ENCODE measurements at regions not wholly inside any gene's neighbourhood (a gene's known extent, or its start where the extent isn't known, plus 50 kb on each side); places are given as distances from the start of the nearest gene placed in this dataset.

DNA sequence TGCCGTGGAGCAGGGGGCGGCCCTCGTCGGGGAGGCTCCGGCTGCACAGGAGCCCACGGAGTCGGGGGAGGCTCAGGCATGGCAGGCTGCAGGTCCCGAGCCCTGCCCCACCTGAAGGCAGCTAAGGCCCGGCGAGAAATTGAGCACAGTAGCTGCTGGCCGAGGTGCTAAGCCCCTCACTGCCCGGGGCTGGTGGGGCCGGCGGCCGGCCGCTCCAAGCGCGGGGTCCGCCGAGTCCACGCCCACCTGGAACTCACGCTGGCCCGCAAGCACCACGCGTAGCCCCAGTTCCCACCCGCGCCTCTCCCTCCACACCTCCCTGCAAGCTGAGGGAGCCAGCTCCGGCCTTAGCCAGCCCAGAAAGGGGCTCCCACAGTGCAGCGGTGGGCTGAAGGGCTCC, 589.4 kb downstream of the PPP4R3C start:
- no peak for TF ChIP-seq MYC (IDR thresholded peaks at IDR 0.05; ENCODE audit: insufficient read depth, insufficient read length, insufficient replicate concordance, low read length, severe bottlenecking)
- TF ChIP-seq ZNF274 (IDR thresholded peaks at IDR 0.05; ENCODE audit: insufficient read depth, insufficient read length): no peak
- TF ChIP-seq, protein P1, sequence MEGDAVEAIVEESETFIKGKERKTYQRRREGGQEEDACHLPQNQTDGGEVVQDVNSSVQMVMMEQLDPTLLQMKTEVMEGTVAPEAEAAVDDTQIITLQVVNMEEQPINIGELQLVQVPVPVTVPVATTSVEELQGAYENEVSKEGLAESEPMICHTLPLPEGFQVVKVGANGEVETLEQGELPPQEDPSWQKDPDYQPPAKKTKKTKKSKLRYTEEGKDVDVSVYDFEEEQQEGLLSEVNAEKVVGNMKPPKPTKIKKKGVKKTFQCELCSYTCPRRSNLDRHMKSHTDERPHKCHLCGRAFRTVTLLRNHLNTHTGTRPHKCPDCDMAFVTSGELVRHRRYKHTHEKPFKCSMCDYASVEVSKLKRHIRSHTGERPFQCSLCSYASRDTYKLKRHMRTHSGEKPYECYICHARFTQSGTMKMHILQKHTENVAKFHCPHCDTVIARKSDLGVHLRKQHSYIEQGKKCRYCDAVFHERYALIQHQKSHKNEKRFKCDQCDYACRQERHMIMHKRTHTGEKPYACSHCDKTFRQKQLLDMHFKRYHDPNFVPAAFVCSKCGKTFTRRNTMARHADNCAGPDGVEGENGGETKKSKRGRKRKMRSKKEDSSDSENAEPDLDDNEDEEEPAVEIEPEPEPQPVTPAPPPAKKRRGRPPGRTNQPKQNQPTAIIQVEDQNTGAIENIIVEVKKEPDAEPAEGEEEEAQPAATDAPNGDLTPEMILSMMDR (IDR thresholded peaks at IDR 0.05 in 2 of 3, conservative IDR thresholded peaks at IDR 0.05 in 1 of 3; ENCODE audit: control insufficient read depth in 2 of 3, extremely low read depth in 1 of 3, insufficient read depth in 1 of 3, low read depth in 3 of 3, low read length in 3 of 3): no peak
- TF ChIP-seq, protein P2, sequence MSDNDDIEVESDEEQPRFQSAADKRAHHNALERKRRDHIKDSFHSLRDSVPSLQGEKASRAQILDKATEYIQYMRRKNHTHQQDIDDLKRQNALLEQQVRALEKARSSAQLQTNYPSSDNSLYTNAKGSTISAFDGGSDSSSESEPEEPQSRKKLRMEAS (IDR thresholded peaks at IDR 0.05; ENCODE audit: low read depth, low read length): no peak
- TF ChIP-seq, protein P3, sequence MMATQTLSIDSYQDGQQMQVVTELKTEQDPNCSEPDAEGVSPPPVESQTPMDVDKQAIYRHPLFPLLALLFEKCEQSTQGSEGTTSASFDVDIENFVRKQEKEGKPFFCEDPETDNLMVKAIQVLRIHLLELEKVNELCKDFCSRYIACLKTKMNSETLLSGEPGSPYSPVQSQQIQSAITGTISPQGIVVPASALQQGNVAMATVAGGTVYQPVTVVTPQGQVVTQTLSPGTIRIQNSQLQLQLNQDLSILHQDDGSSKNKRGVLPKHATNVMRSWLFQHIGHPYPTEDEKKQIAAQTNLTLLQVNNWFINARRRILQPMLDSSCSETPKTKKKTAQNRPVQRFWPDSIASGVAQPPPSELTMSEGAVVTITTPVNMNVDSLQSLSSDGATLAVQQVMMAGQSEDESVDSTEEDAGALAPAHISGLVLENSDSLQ (IDR thresholded peaks at IDR 0.05): no peak
- TF ChIP-seq EZH2 (IDR thresholded peaks at IDR 0.05; ENCODE audit: borderline replicate concordance, control insufficient read depth, low read depth, low read length): no peak

Data from GM12878 (cell line).